Fibroblast of skin of back (primary cell): ENCODE measurements at regions not wholly inside any gene's neighbourhood (a gene's known extent, or its start where the extent isn't known, plus 50 kb on each side); places are given as distances from the start of the nearest gene placed in this dataset.

Experiments used
- DNase-seq: peaks from one replicate; pipeline ENCODE4 v3.0.0-alpha.2; 2013

GRCh38 chr3:168579010-168579409 is 483.3 kb upstream of the GOLIM4 start:
- DNase-seq: no peak

- no peak for DNase-seq
Measured at GRCh38 chr3:168575750-168576149, 480.0 kb upstream of the GOLIM4 start.

- DNase-seq: no peak
Measured at GRCh38 chr3:168574455-168575158, 478.9 kb upstream of the GOLIM4 start.

GRCh38 chr3:168570404-168571155 is 474.9 kb upstream of the GOLIM4 start:
- DNase-seq: no peak

DNA sequence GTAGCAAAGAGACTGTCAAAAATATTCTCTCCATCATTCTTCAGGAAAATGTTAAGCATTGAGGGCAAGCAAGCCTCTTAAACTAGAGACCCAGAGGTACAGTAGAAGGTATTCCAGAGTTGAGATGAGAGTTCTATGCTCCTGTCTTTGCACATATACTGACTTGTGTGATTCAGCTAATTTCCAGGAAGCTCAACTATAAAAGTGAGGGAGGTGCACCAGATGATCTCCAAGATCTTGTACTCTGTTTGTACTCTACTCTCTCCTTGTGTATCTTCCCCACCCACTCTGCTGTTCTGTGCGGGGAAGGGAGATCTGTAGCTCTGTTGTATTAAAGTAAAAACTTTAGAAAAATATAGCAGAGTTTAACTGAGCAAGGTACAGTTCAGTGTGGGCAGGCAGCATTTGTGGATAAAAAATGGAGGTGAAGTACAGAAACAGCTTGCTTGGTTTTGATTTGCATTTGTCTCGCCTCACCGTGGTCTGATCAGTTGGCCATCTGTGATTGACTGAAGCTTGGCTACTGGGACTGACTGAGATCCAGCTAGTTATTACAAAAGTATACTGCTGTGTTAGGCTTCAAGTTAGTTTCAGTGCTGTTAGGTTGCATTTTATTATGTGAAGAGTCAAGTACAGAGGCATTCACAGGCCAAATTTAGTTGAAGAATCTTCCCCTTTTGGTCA is 463.1 kb upstream of the GOLIM4 start:
- no peak for DNase-seq

- no peak for DNase-seq
Measured at GRCh38 chr3:168552251-168552650, 456.5 kb upstream of the GOLIM4 start.

DNA sequence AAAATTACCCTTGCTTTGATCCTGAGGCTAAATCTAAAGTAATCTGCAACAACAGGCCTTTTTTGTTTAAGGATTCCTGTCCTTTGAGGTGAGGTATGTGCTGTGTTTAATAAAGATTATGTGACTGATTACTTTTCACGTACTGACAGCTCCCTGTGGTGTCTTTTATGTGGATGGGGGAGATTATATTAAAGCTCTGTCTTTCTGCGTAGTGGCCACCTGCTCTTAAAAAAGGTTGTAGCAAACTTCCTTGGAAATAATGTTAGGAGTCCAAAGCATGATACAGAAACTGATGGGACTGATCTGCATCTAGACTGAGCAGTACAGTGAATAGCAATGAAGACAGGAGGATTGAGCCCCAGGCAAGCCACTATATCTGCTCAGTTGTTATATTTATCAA is 453.0 kb upstream of the GOLIM4 start:
- no peak for DNase-seq

GRCh38 chr3:168546707-168547106 is 451.0 kb upstream of the GOLIM4 start:
- DNase-seq: no peak

GRCh38 chr3:168545591-168545990 is 449.9 kb upstream of the GOLIM4 start:
- DNase-seq: peak; percentile 11

DNA sequence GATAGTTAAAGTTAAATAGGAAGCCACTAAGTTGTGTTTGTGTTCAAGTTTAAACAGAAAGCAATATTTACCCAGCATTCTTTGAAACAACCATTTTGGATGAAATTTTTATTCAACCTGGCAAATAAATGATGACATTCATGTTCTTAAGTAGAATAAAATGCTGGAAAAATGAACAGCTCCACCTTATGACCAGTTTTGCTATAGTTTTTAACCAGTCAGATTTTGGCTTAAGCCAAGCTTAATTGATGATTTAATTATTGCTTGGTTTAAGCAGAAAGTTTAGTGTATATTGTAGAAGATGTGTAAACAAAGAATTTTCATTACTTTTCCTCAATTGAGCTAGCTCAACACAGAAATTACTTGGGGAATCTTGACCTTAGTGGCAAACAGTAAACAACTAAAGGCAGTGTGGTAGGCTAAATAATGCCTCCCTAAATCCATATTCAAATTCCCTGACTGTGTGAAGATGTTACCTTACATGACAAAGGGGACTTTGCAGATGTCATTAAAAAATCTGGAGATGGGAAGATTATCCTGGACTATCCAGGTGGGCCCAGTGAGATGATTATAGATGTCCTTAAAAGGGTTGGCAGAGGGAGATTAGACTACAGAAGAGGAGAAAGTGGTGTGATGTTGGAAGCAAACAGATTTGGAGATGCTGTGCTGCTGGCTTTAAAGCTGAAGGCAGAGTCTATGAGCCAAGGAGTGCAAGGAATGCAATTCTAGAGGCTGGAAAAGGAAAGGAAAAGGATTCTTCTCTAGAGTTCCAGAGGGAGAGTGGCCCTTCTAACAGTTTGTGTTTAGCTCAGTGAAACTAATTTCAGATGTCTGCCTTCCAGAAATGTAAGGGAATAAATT is 448.6 kb upstream of the GOLIM4 start:
- DNase-seq: no peak

GRCh38 chr3:168540726-168541125 is 445.0 kb upstream of the GOLIM4 start:
- DNase-seq: no peak

DNA sequence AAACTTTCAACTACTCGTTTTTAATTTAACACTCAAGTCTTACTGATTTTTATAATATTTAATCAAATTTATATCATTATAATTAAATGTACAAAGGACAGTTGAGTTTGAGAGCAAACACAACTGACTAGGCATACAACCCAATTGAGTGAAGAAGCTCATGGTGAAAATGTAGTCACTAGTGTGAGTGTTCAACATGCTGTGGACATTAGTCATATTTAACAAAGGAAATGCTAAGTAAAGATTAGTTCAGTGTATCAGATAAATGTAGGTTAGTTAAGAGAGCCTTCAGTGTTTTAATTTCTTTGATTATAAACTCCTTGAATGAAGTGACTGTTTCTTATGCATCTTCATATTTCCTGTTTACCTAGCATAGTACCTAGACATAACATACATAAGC is 444.2 kb upstream of the GOLIM4 start:
- DNase-seq: peak; percentile 8

- no peak for DNase-seq
Measured at GRCh38 chr3:168534761-168535160, 439.0 kb upstream of the GOLIM4 start.

DNA sequence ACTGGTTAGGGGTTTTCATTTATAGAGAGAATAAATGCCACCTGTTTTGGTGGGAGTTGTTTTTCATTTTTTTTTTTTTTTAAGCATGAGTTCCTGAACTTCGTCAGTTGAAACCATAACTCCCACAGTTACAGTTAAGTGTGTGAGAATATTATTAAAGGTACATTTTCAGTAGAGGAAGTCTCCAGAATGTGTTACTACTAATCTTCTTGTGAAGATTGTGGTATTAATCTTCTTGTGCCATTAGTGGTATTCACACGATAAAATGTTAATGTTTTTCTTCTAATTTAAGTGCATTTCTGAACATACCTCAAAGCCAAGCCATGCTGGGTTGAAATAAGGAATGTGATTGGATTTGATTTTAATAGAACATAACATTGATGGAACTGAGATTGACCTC is 437.9 kb upstream of the GOLIM4 start:
- DNase-seq: no peak

DNA sequence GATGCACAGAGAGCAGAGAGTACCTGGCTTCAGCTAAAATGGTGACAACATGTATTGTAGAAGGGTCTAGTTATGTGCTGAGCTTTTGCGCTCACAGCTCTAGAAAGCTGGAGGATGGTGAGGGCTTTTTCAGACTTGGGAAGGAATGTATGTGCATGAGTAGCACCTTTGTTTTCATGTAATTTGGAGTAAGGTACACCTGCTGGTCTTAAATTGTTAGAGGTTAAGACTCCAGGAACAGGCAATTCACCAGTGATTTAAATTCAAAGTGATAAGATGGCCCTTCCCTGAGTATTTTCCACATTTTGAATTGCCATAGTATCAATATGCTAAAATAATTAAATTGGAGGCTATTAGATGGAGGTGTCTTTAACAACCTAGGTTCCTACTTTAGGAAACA is 436.4 kb upstream of the GOLIM4 start:
- no peak for DNase-seq

DNA sequence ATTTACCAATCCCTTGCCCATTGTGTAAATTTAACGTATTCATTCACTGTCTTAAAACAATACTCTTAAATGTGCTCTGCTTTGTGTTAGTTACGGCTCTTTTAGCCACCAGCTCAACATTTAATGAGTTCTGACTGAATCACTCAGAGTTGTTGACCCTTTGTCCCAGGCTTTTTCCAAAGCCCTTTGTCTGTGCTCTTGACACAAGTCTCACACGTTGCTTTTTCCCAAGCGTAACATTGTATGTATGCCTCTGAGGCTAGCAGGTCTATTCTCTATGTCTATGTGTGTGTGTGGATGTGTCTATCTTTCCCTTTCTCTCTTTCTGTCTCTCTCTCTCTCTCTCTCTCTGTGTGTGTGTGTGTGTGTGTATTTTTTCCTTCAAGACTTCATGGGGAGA is 435.4 kb upstream of the GOLIM4 start:
- no peak for DNase-seq

DNA sequence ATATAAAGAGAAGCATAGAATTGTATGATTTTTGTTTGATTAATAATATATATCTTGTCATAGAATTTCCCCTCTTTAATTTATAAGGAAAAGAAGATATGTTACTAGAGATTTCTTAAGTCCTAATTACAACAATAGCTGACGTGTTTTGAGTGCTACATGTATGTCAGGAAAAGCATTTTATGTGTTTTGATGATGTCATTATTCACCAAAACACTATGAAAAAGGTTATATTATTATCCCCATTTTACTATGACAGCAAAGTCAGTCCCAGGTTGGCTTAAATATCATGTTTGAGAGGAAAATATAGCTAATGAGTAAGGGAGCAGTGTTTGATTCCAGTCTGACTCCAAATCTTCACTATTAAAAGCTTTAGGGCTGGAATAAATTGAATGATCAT is 428.4 kb upstream of the GOLIM4 start:
- DNase-seq: no peak

- DNase-seq: no peak
Measured at GRCh38 chr3:168517249-168518071, 421.7 kb upstream of the GOLIM4 start.

DNA sequence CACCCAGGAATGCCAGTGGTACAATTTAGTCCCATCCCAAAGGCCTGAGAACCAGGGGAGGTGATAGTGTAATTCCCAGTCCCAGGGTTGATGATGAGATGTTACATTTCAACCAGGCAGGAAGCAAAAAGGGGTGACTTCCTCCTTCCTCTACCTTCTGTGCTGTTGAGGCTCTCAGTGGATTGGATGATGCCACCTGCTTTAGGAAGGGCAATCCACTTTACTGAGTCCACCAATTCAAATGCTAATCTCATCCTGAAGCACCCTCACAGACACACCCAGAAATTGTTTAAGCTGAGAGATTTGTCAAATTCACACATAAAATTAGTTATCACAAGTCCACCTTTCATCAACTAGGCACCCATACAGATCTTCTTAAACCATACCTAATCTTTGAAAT is 418.5 kb upstream of the GOLIM4 start:
- DNase-seq: no peak

- DNase-seq: no peak
Measured at GRCh38 chr3:168512802-168513201, 417.1 kb upstream of the GOLIM4 start.

DNA sequence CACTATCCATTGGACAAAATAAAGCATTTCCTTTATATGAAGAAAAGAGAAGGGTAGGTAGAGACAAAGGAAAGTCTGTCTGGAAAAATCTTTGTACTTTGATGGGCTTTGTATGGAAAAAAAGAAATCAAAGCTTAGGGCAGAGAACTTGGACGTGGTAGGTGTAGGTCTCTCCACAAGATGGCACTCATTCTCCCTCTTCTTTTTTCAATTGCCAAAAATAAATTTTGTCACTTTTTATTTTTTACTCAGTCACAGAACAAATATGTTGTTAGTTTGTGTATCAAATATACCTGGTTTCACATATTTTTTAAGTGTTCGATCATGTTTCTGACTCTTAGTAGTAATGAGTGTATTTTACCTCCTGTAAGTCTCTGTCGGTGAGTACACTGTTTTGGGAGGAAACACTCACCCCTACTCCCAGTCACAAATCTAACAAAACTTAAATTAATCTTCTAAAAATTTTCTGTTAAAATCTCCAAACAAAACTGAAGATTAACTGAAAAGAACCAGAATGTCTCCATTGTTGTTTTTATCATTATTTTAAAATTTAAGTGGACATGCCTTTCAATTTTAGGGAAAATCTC is 415.8 kb upstream of the GOLIM4 start:
- peak; percentile 9 for DNase-seq
